ENCODE measurements at regions not wholly inside any gene's neighbourhood (a gene's known extent, or its start where the extent isn't known, plus 50 kb on each side); places are given as distances from the start of the nearest gene placed in this dataset.
A peak's percentile ranks its signal among the peaks of the same experiment; 100 is the strongest.

DNA sequence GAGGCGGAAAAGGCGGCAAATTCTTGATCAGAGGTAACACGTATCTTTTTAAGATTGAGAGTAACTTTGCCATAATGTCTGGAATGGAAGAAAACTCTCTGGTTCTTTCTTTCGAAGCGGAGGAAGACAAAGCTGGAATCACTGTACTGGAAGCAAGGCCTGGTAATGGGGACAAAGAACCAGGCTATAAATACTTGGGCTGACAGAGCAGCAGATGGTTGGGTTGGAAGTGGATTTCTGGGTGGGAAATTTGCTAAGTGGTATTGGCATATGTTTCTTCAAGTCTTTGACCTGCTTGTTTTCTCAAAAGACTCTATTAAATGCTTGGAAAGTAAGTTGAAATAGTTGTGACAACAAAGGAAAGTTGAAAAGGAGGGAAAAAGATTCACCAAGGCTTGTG lies 87.3 kb upstream of the SFMBT2 start:
- intact Hi-C loops (cut with DNase I, micrococcal nuclease): no loop called here
- Histone ChIP-seq H3K36me3 (ENCODE audit: low read depth) (no peaks in the 10 kb centered on the region), H3K9me3 (no peaks in the 10 kb centered on the region), H3K4me3 (no peak overlapping the region), H3K4me1 (ENCODE audit: low read depth) (no peaks in the 10 kb centered on the region)
- DNase-seq: no peak
- no peak for ATAC-seq
- TF ChIP-seq, protein P1, sequence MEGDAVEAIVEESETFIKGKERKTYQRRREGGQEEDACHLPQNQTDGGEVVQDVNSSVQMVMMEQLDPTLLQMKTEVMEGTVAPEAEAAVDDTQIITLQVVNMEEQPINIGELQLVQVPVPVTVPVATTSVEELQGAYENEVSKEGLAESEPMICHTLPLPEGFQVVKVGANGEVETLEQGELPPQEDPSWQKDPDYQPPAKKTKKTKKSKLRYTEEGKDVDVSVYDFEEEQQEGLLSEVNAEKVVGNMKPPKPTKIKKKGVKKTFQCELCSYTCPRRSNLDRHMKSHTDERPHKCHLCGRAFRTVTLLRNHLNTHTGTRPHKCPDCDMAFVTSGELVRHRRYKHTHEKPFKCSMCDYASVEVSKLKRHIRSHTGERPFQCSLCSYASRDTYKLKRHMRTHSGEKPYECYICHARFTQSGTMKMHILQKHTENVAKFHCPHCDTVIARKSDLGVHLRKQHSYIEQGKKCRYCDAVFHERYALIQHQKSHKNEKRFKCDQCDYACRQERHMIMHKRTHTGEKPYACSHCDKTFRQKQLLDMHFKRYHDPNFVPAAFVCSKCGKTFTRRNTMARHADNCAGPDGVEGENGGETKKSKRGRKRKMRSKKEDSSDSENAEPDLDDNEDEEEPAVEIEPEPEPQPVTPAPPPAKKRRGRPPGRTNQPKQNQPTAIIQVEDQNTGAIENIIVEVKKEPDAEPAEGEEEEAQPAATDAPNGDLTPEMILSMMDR (IDR thresholded peaks at IDR 0.05): no peak

DNA sequence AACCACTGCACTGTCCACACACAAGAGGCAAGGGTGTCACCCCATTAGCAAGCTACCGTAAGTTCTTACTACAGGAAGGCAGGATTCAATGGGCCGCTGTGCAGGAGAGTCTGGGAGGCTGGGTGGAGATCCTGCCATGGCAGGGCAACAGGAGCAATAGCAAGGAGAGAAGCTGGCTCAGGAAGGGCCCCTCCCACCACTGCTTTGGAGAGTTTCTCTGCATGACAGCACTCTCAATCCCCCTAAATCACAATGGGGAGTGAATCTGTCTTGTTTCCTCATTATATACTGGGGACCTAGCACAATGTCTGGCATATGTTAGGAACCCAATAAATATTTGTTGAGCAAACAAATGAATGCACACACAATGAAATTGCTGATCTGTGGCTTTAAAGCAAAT lies 83.2 kb upstream of the SFMBT2 start:
- Histone ChIP-seq H3K36me3 (ENCODE audit: low read depth) (no peaks in the 10 kb centered on the region), H3K4me1 (ENCODE audit: low read depth) (no peaks in the 10 kb centered on the region), H3K4me3 (no peak overlapping the region), H3K9me3 (no peaks in the 10 kb centered on the region)
- TF ChIP-seq, protein P1 (IDR thresholded peaks at IDR 0.05): no peak
- no peak for ATAC-seq
- DNase-seq: no peak
- intact Hi-C loops (cut with DNase I, micrococcal nuclease): no loop called here

DNA sequence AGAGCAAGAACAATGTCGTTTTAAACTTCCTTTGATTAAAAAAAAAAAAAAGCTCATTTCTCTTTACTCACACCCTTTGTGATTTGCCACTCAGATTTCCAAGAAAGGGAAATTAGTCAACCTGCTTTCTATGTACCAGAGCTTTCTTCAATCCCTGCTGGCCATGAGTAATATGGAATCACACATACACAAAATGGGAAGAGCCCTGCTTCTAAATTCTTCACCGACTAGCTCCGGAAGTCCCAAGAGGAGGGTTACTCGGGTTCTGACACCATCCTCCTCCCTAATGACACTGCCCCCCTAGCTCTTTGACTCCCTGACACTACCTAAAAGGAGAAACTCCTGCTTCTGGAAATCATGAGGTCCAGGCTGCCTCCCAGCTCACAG lies 81.8 kb upstream of the SFMBT2 start:
- intact Hi-C loops (cut with DNase I, micrococcal nuclease): no loop called here
- Histone ChIP-seq H3K36me3 (ENCODE audit: low read depth) (no peaks in the 10 kb centered on the region), H3K4me3 (no peak overlapping the region), H3K9me3 (no peaks in the 10 kb centered on the region), H3K4me1 (ENCODE audit: low read depth) (no peaks in the 10 kb centered on the region)
- DNase-seq (no peak), ATAC-seq (no peak)
- TF ChIP-seq, protein P1 (IDR thresholded peaks at IDR 0.05): no peak

DNA sequence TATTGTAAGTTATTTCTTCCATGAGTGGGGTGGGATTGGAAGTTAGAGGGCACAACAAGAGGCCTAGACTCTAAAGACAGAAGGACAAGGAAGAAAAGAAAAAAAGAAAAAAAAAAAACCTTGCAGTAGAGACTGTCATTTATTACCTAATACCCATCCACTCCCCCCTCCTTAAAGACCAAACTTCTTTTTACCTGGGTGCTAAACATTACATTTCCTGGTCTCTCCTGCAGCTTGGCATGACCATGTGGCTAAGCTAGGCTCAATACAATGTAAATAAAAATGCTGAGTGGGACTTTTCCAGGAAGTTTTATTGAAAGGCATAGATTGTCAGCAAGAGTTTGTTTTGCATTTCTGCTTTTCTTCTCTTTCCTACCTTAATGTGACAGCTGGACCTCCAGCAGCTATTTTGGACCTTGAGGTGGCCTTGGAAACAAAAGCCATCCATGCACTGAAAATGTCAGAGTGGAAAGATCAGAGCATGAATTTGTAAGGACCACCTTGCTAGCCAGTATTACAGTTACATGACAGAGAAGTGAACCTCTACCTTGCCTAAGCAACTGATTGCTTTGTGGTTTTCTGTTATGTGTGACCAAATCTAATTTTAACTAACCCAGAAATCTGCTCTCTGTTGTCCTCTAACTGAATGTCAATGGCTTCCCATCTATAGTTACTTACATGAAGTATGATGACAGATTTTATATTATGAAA lies 81.3 kb upstream of the SFMBT2 start:
- Histone ChIP-seq H3K36me3 (ENCODE audit: low read depth) (no peaks in the 10 kb centered on the region), H3K9me3 (no peaks in the 10 kb centered on the region), H3K4me3 (no peak overlapping the region), H3K4me1 (ENCODE audit: low read depth) (no peaks in the 10 kb centered on the region)
- ATAC-seq: peak; percentile 23
- TF ChIP-seq, protein P1 (IDR thresholded peaks at IDR 0.05): no peak
- intact Hi-C loops (cut with DNase I, micrococcal nuclease): no loop called here
- DNase-seq: no peak

DNA sequence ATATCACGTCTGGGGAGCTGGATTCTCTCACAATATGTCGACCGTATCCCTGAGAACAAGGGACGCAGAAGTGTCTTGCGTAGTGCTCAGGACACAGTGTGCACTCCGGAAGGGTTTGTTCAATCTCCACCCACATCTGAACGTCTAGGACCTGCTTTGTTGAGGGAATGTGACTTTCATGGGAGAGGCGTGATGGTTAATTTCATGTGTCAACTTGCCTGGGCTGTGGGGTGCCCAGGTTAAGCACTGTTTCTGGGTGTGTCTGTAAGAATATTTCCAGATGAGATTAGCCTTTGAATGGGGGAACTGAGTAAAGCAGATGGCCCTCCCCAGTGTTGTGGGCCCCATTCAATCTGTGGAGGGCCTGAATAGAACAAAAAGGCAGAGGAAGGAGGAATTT lies 80.4 kb upstream of the SFMBT2 start:
- no peak for DNase-seq
- no peak for ATAC-seq
- no peaks in the 10 kb centered on the region for H3K4me1 ChIP-seq (ENCODE audit: low read depth)
- TF ChIP-seq, protein P1 (IDR thresholded peaks at IDR 0.05): no peak
- H3K36me3 ChIP-seq (ENCODE audit: low read depth): no peaks in the 10 kb centered on the region
- no peaks in the 10 kb centered on the region for H3K9me3 ChIP-seq
- no peak overlapping the region for H3K4me3 ChIP-seq
- intact Hi-C loops (cut with DNase I, micrococcal nuclease): no loop called here

DNA sequence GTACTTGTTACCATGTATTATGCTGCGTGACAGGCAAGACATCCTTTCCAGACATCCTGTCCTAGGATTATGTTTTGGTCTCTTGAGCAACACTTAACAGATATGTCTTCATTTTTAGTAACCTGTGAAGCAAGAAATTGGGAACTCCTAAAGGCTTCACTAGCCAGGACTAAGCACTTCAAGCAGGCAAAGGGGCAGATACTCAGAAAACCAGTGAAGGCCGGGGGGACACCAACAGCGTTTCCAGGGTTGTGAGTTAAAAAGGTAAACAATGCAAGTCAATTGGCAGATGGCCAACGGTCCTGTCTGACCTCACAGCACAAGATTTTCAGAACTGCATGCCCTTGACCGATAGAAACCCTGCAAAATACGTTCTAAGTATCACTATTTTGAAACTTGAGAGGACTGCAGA lies 77.6 kb upstream of the SFMBT2 start:
- no peak for ATAC-seq

More for the DNA sequence above, 77.6 kb upstream of the SFMBT2 start:
- Histone ChIP-seq H3K9me3 (no peaks in the 10 kb centered on the region), H3K4me1 (ENCODE audit: low read depth) (no peaks in the 10 kb centered on the region), H3K36me3 (ENCODE audit: low read depth) (no peaks in the 10 kb centered on the region), H3K4me3 (no peak overlapping the region)
- TF ChIP-seq, protein P1 (IDR thresholded peaks at IDR 0.05): no peak
- DNase-seq: peak in 1 of 3 donors; percentile 34
- intact Hi-C loops (cut with DNase I, micrococcal nuclease): no loop called here
